Neural crest cell (in vitro differentiated cells): ENCODE measurements at regions not wholly inside any gene's neighbourhood (a gene's known extent, or its start where the extent isn't known, plus 50 kb on each side); places are given as distances from the start of the nearest gene placed in this dataset.

ENCODE experiments used
- DNase-seq: peaks from one replicate; pipeline ENCODE4 v3.0.0; 2021; ENCODE audit warnings: low read depth, mixed read lengths, low spot score
- H3K27ac Mint-ChIP-seq: one replicate; pipeline ENCODE4 v1.8.0; 2021; ENCODE audit warnings: mild to moderate bottlenecking, mixed read lengths; ENCODE audit not compliant: unreplicated experiment
- H3K27me3 Mint-ChIP-seq: 2 replicates; pipeline ENCODE4 v1.8.0; 2021; ENCODE audit warnings: low read depth, mild to moderate bottlenecking, mixed read lengths
- H3K36me3 Mint-ChIP-seq: 2 replicates; pipeline ENCODE4 v1.8.0; 2021; ENCODE audit warnings: low read depth, mild to moderate bottlenecking, mixed read lengths
- H3K4me1 Mint-ChIP-seq: 2 replicates; pipeline ENCODE4 v1.8.0; 2021; ENCODE audit warnings: mixed read lengths
- H3K4me3 Mint-ChIP-seq: one replicate; pipeline ENCODE4 v1.8.0; 2021; ENCODE audit warnings: mild to moderate bottlenecking, mixed read lengths
- H3K9me3 Mint-ChIP-seq: 2 replicates; pipeline ENCODE4 v1.8.0; 2021; ENCODE audit warnings: mixed read lengths
- CTCF ChIP-seq: fragments of 200-600 bp; sonication (generic); conservative IDR thresholded peaks from 2 replicates; pipeline ENCODE4 v1.5.0; 2021; ENCODE audit warnings: antibody characterized with exemption, mild to moderate bottlenecking

DNA sequence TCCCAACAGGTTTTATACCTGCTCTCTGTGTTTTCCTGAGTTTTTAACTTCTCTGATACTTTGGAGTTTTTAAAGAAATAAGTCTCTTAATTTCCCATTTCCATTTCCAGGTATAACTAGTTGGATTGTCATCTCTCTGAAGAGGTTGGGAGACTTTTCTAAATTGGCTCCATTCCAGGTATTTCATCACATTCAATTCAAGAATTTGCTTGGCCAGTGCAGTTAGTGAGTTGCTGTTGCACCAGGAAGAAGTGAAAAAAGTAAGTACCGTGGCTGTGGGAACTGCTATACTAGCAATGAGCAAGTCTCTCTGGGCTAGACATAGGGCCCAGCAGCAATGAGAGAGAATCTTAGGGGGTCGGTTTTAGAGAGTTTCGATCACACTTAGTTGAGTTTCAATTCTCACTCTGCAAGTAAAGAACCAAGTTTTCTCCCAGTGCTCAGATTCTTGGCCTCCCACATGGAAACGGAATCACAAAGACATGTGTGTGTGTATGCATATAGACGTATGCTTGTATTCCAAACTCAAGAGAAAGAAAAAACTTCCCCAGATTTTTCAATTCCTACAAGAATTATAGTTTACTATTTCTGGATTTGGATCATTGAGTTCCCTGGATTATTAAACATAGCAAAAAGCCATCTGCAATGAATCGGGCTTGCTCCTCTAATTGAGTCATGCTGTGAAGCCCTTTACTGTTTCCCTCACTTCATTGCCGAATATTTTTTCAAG, 894.4 kb downstream of the BCL11A start:
- peaks cover 14% of the 10 kb centered on the region for H3K4me1 Mint-ChIP-seq
- DNase-seq = no peak
- no peaks in the 10 kb centered on the region for H3K27me3 Mint-ChIP-seq
- no peak overlapping the region for H3K27ac Mint-ChIP-seq
- H3K4me3 Mint-ChIP-seq = no peak overlapping the region
- no peaks in the 10 kb centered on the region for H3K36me3 Mint-ChIP-seq
- no peak for TF ChIP-seq CTCF
- H3K9me3 Mint-ChIP-seq = no peaks in the 10 kb centered on the region

GRCh38 chr2:59655809-59656208, 897.6 kb downstream of the BCL11A start:
- Mint-ChIP-seq H3K27me3 (peaks cover 3% of the 10 kb centered on the region), H3K27ac (no peak overlapping the region), H3K4me1 (no peaks in the 10 kb centered on the region), H3K36me3 (no peaks in the 10 kb centered on the region), H3K9me3 (no peaks in the 10 kb centered on the region), H3K4me3 (no peak overlapping the region)
- no peak for DNase-seq
- TF ChIP-seq CTCF = no peak

- Mint-ChIP-seq H3K27ac (no peak overlapping the region), H3K9me3 (no peaks in the 10 kb centered on the region), H3K4me3 (no peak overlapping the region), H3K4me1 (no peaks in the 10 kb centered on the region), H3K36me3 (no peaks in the 10 kb centered on the region), H3K27me3 (peaks cover 3% of the 10 kb centered on the region)
- DNase-seq = no peak
- TF ChIP-seq CTCF = no peak
These were observed 898.7 kb downstream of the BCL11A start for GRCh38 chr2:59654710-59655109.

DNA sequence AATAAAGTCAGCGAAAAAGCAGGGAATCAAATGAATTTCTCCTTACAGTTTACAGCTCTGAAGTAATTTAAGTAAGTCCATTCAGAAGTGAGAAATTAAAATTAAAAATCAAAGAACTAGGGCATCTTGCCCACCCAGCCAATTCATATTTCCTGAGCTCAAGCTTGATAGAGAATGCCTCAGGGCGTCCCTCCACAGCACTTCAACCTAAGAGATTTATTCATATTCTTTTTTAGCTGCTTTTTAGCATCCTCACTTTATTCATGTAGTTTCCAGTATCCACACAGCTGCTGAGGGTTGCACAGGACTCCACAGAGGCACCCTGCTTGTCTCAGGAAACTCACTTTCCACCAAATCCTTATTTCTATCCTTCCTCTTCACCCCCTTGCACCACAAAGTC, 900.3 kb downstream of the BCL11A start:
- Mint-ChIP-seq H3K4me1 (no peaks in the 10 kb centered on the region), H3K27me3 (peaks cover 3% of the 10 kb centered on the region), H3K9me3 (no peaks in the 10 kb centered on the region), H3K4me3 (no peak overlapping the region), H3K36me3 (no peaks in the 10 kb centered on the region), H3K27ac (no peak overlapping the region)
- DNase-seq = no peak
- no peak for TF ChIP-seq CTCF

DNA sequence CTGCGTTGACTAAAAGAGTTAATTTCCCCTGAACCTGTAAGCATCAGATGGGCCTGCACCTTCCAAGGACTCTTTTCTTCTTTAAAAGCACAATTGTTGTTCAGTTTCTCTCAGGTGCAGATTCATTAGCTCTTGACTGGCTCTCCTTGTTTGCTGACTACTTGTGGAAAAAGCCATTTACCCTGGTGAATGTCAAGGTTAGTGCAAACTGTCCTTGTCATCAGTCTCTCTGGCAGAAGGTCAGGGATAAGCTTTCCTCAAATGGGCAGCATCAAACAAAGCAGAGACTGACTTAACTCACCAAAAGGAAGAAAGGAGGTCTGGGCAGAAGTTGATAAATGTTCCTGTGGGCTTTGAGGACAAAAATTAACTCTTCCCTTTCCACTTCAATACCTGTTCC, 922.7 kb downstream of the BCL11A start:
- Mint-ChIP-seq H3K4me3 (no peak overlapping the region), H3K9me3 (peaks cover 3% of the 10 kb centered on the region), H3K27ac (no peak overlapping the region), H3K4me1 (no peaks in the 10 kb centered on the region), H3K36me3 (no peaks in the 10 kb centered on the region), H3K27me3 (peaks cover 3% of the 10 kb centered on the region)
- DNase-seq = no peak
- TF ChIP-seq CTCF = no peak
